Right ventricle myocardium superior (tissue), 1 donor: ENCODE measurements at regions not wholly inside any gene's neighbourhood (a gene's known extent, or its start where the extent isn't known, plus 50 kb on each side); places are given as distances from the start of the nearest gene placed in this dataset.
"Not testable (repeated sequence)": the region's sequence is repeated elsewhere in the genome, so short reads cannot be mapped to it uniquely, and the experiment has no call there.

ENCODE experiments used
- ATAC-seq: fragments of 200-7000 bp; cut with Tn5 transposase; one replicate; pipeline ENCODE4 v1.9.1; 2020; ENCODE audit warnings: mild to moderate bottlenecking; ENCODE audit not compliant: poor library complexity
- DNase-seq: peaks from one replicate; pipeline ENCODE4 v3.0.0-alpha.2; 2020
- intact Hi-C: fragments of 100-400 bp; cut with DNase I; formaldehyde crosslinking; loops from one replicate; pipeline ENCODE4 v1.11.2; 2022
- donor health status: DM: no; HTN: yes; CAD: no; lungs with severe emphysema.

GRCh38 chr1:68917456-68917855 lies 420.6 kb upstream of the DEPDC1 start:
- DNase-seq (no peak), ATAC-seq (no peak)
- intact Hi-C loops: no loop called here

GRCh38 chr1:68918563-68918962 lies 421.7 kb upstream of the DEPDC1 start:
- no peak for DNase-seq
- ATAC-seq: no peak
- intact Hi-C loops: no loop called here

DNA sequence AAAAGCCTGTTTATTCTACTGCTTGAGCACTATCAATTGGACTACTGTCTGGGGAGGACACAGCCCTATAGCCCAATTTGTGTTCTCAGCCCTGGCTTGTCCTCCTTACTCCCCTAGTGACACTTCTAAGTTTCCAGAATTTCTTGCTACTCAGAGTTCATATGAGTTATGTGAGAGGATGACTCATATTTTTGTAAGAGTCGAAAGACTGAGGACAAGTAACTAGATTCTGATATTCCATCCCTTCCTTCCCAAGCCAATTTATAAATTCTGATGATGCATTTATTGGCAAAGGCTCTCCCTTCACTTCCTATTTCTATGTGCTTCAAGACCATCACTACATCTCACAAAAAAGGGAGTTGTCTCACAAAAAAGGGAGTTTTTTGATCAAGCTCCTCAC lies 422.2 kb upstream of the DEPDC1 start:
- DNase-seq (no peak), ATAC-seq (no peak)
- intact Hi-C loops: no loop called here

DNA sequence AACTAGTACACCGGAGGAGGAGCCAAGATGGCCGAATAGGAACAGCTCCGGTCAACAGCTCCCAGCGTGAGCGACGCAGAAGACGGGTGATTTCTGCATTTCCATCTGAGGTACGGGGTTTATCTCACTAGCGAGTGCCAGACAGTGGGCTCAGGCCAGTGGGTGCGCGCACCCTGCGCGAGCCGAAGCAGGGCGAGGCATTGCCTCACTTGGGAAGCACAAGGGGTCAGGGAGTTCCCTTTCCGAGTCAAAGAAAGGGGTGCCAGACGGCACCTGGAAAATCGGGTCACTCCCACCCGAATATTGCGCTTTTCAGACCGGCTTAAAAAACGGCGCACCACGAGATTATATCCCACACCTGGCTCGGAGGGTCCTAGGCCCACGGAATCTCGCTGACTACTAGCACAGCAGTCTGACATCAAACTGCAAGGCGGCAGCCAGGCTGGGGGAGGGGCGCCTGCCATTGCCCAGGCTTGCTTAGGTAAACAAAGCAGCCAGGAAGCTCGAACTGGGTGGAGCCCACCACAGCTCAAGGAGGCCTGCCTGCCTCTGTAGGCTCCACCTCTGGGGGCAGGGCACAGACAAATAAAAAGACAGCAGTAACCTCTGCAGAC lies 426.7 kb upstream of the DEPDC1 start:
- intact Hi-C loops, DNase-seq: not testable (repeated sequence)

GRCh38 chr1:68930101-68930500 lies 433.2 kb upstream of the DEPDC1 start:
- ATAC-seq (no peak), DNase-seq (no peak)
- intact Hi-C loops: no loop called here

More for the DNA sequence above, 426.7 kb upstream of the DEPDC1 start:
- ATAC-seq: not testable (repeated sequence)

GRCh38 chr1:68936530-68936929 lies 439.6 kb upstream of the DEPDC1 start:
- intact Hi-C loops: no loop called here
- no peak for DNase-seq

DNA sequence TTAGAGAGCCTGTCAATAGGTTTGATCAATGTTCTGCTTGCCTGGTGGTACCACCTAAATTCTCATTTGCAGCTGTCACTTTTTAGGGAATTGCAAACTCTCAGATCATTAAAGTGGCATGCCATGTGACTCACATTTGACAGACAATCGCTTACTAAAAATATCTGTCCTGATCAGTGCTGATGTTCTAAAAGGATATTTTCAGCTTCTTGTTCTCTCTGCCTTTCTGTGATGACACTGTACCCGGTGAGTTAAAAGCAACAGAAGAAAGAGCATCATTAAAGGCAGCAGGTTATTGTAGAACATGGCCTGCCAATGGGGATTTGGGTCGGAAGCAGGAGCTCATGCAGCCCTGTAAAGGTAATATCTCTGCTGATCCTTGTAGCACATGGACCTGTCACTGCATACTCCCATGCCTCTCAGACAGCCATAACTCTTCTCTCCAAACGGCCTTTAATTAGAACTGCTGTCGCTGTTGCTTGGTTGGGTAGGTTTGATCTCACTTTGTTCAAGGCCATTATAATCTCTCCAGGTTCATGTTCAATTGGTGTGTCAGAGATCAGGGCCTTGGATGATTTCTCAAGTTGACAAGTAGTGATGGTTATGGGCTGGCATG lies 441.3 kb upstream of the DEPDC1 start:
- ATAC-seq (no peak), DNase-seq (no peak)
- intact Hi-C loops: no loop called here

More at GRCh38 chr1:68936530-68936929, 439.6 kb upstream of the DEPDC1 start:
- ATAC-seq: no peak

DNA sequence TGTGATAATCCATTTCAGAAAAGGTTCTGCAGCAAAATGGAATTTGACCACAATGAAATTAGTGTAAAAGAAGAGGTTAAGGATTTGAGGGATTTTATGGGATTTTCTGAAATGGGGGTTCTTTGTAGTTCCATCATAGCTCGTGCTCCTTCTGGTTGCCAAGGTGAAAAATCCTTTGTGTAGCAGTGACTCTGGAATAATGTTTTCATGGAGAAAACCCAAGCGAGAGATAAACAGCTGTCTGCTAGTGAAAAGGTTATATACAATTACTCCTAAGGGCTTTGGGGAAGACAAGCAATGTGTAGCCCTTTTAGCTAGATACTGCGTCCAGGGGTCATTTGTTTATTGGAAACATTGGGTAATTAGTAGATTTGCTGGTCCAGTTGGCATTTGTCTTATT lies 453.2 kb upstream of the DEPDC1 start:
- ATAC-seq (no peak), DNase-seq (no peak)
- intact Hi-C loops: no loop called here

DNA sequence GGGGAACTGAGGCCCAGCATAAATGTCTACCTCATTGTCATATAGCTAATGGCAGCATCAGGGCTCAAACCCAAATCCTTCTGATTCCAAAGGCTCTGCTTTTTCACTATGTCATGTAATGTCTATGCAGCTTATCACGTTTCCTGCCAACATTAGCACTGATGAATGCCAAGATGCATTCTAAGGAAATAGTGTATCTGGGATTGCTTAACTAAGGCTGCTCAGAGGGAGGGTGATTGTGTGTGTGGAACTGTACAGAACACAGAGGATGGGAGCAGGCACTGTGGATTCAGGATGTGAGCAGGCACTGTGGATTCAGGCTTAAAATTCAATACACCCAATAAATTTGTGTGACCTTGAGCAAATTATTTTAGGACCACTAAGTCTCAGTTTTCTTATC lies 456.4 kb upstream of the DEPDC1 start:
- intact Hi-C loops: no loop called here
- no peak for DNase-seq
- no peak for ATAC-seq

GRCh38 chr1:68954841-68955240 lies 458.0 kb upstream of the DEPDC1 start:
- no peak for ATAC-seq
- intact Hi-C loops: no loop called here
- DNase-seq: no peak

DNA sequence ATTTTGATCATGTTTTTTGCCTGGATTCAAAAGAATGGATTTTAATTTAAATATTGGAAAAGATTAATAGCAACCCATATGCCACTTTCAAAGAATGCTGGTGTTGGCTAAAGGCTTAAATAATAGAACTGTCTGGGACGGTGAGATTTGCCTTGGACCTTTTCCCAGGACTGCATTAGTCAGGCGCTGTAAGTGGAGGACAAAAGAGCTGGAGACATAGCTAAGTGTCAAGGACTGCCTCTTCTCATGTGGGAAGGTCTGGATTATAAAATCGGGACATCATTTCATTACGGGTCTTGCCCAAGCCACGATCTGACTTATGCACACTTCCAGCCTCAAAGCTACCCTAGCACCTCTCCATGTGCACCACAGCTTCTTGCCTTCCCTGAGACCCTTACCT lies 458.5 kb upstream of the DEPDC1 start:
- intact Hi-C loops: no loop called here
- DNase-seq (no peak), ATAC-seq (no peak)

- DNase-seq (no peak), ATAC-seq (no peak)
- intact Hi-C loops: no loop called here
These were observed 462.1 kb upstream of the DEPDC1 start for GRCh38 chr1:68958958-68959357.

DNA sequence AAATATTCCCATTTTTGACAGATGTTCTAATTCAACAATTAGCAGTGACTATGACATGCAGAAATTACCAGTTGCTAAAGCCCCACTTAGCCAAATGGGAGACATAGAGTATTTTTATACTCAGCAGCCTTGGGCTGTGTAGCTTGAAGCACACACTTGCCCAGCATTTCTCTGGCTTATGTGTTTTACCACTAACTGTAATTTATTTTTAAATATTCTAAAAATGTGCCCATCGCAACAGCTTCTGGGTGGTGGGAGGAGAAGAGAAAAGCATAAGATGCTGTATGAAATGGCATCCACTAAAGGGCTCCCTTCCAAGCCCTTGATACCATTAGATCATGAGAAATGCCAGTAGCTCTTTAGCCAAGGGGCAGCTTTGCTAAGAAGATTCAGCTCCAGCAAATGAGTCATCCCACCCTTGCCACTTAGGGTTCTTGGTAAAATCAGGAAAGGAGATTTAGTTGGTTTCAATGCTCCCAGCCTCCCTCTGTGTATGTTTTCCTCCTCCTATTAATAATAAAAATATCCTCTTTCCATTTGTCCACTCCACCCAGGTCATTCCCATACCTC lies 462.7 kb upstream of the DEPDC1 start:
- intact Hi-C loops: no loop called here
- DNase-seq (no peak), ATAC-seq (no peak)

DNA sequence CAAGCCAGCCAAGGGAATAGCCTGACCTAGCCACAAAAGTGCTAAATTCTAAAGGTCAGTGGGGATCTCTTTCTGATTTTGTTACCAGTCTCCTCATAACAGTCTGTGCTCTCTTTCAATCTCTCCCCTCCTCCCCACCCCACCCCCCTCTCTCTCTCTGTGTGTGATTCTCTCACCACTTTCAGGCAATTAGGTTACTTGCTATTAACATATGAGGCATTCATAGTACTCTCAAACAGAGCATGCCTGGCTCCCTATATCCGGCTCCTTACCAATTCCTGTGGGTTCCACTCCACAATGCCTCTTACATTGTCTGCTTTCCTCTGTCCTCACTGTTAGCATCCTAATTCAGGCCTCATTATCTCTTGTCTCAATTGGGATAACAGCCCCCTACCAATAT lies 464.3 kb upstream of the DEPDC1 start:
- DNase-seq (no peak), ATAC-seq (no peak)
- intact Hi-C loops: no loop called here

GRCh38 chr1:68963353-68963752 lies 466.5 kb upstream of the DEPDC1 start:
- no peak for DNase-seq
- intact Hi-C loops: no loop called here
- no peak for ATAC-seq

DNA sequence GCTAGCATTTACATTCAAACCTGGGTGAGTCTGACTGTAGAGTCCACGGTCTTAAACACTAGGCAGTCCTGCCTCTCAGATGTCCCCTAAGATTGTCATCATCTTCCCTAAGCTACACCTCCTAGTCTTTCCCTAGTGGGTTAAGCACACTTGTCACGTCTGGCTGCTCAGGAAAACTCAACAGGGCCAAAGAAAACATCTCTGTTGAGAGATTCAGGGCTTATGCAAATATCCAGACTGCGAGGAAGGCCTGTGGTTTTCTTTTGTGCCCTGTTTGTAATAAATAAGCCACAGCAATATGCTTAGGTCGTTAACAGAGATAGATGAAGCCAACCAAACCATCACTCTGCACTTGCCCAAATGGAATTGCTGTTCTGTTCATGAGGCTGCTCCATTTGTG lies 472.6 kb upstream of the DEPDC1 start:
- ATAC-seq (no peak), DNase-seq (no peak)
- intact Hi-C loops: no loop called here

- DNase-seq (no peak), ATAC-seq (no peak)
- intact Hi-C loops: no loop called here
These were observed 473.7 kb upstream of the DEPDC1 start for GRCh38 chr1:68970571-68970970.

DNA sequence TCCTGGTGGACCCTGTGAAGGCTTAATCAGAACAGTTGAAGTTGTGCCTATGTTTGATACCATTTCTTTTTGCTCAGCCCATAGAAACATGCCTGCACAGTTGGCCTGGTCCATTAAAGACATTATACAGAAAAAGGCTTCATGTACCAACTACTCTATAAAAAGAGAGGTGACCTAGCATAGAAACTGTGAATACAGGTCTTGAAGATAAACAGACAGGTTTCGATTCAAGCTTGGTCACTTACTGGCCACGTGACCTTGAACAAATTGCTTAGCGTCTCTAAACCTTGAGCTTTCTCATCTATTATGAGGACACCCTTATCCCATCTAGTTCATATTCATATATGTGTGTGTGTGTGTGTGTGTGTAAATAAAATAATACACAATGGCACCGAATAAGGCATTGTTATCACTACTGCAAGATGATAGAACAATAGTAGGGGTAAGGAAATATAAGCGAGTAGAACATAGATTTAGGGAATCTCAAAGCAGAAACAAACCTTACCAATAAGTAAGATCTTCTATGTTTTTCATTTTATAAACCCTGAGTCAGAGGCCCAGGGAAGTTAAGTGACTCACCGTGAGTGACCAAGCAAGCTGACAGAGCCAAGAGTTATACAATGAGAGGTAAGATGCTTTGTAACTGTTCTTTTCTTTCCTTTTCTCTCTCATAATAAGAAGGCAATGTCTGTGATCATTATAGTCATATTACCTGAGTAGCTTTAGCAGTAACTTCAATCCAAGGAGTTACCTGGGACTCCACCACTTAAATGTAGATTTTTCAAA lies 476.8 kb upstream of the DEPDC1 start:
- no peak for DNase-seq
- intact Hi-C loops: no loop called here
- ATAC-seq: no peak

DNA sequence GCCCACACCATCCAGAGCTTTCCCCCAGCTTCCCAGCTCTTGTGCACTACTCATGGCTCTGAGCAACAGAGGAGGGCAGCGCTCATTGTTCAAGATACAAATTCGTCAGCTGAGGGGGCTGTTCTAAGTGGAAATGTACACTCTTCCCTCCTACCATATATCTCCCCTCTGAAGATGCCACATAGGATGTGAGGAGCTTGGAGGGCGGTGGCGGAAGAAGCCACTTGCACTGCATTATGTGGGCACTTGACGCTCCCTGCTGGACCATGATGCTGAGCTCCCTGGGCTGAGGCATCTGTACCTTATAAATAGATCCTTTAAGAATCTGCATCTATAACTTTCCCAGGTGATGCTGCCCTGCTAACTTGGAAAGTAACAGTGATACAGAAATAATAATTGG lies 477.6 kb upstream of the DEPDC1 start:
- intact Hi-C loops: no loop called here
- ATAC-seq (no peak), DNase-seq (no peak)
